Astrocyte (in vitro differentiated cells and primary cell): ENCODE measurements at regions not wholly inside any gene's neighbourhood (a gene's known extent, or its start where the extent isn't known, plus 50 kb on each side); places are given as distances from the start of the nearest gene placed in this dataset.

Experiments used
- DNase-seq: peaks from one replicate; pipeline ENCODE4 v3.0.0-alpha.2; 2010; ENCODE audit warnings: low read depth
- FAIRE-seq: peaks from 2 replicates; lab custom pipeline; 2011; peaks lifted over from hg19 to GRCh38; lab: Jason Lieb, UNC
- H2AFZ ChIP-seq: 2 replicates; pipeline ENCODE4 v1.6.0; 2012; ENCODE audit warnings: low read depth, low read length, inconsistent platforms
- H3K27ac ChIP-seq: 2 replicates; pipeline ENCODE4 v1.5.1; 2011; ENCODE audit warnings: low read depth, low read length, inconsistent platforms
- H3K27me3 ChIP-seq: 2 replicates; pipeline ENCODE4 v1.6.0; 2011; ENCODE audit warnings: low read length, inconsistent platforms; ENCODE audit not compliant: insufficient read depth
- H3K36me3 ChIP-seq: 2 replicates; pipeline ENCODE4 v1.5.1; 2011; ENCODE audit warnings: low read length, inconsistent platforms; ENCODE audit not compliant: insufficient read depth
- H3K4me1 ChIP-seq: 2 replicates; pipeline ENCODE4 v1.5.1; 2011; ENCODE audit warnings: low read length, inconsistent platforms; ENCODE audit not compliant: insufficient read depth
- H3K4me2 ChIP-seq: 2 replicates; pipeline ENCODE4 v1.6.0; 2012; ENCODE audit warnings: low read length, inconsistent platforms
- H3K4me3 ChIP-seq: 2 replicates; pipeline ENCODE4 v1.5.1; 2011; ENCODE audit warnings: low read depth, mild to moderate bottlenecking, low read length, inconsistent platforms; ENCODE audit not compliant: insufficient read depth
- H3K79me2 ChIP-seq: 2 replicates; pipeline ENCODE4 v1.6.0; 2012; ENCODE audit warnings: mild to moderate bottlenecking, low read length, inconsistent platforms; ENCODE audit not compliant: insufficient read depth
- H3K9ac ChIP-seq: 2 replicates; pipeline ENCODE4 v1.6.0; 2012; ENCODE audit warnings: mild to moderate bottlenecking, low read length, inconsistent platforms
- H3K9me3 ChIP-seq: 2 replicates; pipeline ENCODE4 v1.5.1; 2012; ENCODE audit warnings: low read depth, mild to moderate bottlenecking, low read length, inconsistent platforms; ENCODE audit not compliant: insufficient read depth
- H4K20me1 ChIP-seq: 2 replicates; pipeline ENCODE4 v1.6.0; 2012; ENCODE audit warnings: low read length, inconsistent platforms; ENCODE audit not compliant: insufficient read depth
- H3K27ac Mint-ChIP-seq: one replicate; pipeline ENCODE4 v1.8.0; 2021; ENCODE audit warnings: mild to moderate bottlenecking, mixed read lengths; ENCODE audit not compliant: unreplicated experiment
- H3K27me3 Mint-ChIP-seq: one replicate; pipeline ENCODE4 v1.8.0; 2021; ENCODE audit warnings: low read depth, mixed read lengths; ENCODE audit not compliant: unreplicated experiment
- H3K36me3 Mint-ChIP-seq: one replicate; pipeline ENCODE4 v1.8.0; 2021; ENCODE audit warnings: low read depth, mixed read lengths; ENCODE audit not compliant: unreplicated experiment
- H3K4me1 Mint-ChIP-seq: one replicate; pipeline ENCODE4 v1.8.0; 2021; ENCODE audit warnings: low read depth, mixed read lengths; ENCODE audit not compliant: unreplicated experiment
- H3K4me3 Mint-ChIP-seq: one replicate; pipeline ENCODE4 v1.8.0; 2021; ENCODE audit warnings: mild to moderate bottlenecking, moderate library complexity, mixed read lengths; ENCODE audit not compliant: unreplicated experiment
- H3K9me3 Mint-ChIP-seq: one replicate; pipeline ENCODE4 v1.8.0; 2021; ENCODE audit warnings: mild to moderate bottlenecking, mixed read lengths; ENCODE audit not compliant: unreplicated experiment
- CTCF ChIP-seq: IDR thresholded peaks from 2 replicates; pipeline ENCODE4 v1.5.1; 2011; ENCODE audit warnings: low read depth, mild to moderate bottlenecking, inconsistent platforms, low read length, moderate library complexity; ENCODE audit not compliant: insufficient read depth
- EZH2 ChIP-seq: IDR thresholded peaks from 2 replicates; pipeline ENCODE4 v1.6.1; 2012; ENCODE audit warnings: mild to moderate bottlenecking, low read length, inconsistent platforms; ENCODE audit not compliant: insufficient read depth

GRCh38 chr22:47564651-47565434 lies 802.4 kb downstream of the TBC1D22A start:
- peaks cover 21% of the 10 kb centered on the region for H3K9me3 ChIP-seq
- FAIRE-seq = no peak

GRCh38 chr22:47564158-47564450 lies 801.7 kb downstream of the TBC1D22A start:
- no peak overlapping the region for H3K4me3 Mint-ChIP-seq

More at GRCh38 chr22:47564651-47565434, 802.4 kb downstream of the TBC1D22A start:
- H3K4me3 ChIP-seq = no peak overlapping the region
- no peaks in the 10 kb centered on the region for H3K36me3 ChIP-seq
- H3K27ac Mint-ChIP-seq = no peak overlapping the region
- no peaks in the 10 kb centered on the region for H4K20me1 ChIP-seq
- no peaks in the 10 kb centered on the region for H3K27me3 ChIP-seq
- DNase-seq = no peak
- H3K27ac ChIP-seq = no peak overlapping the region
- peaks cover 2% of the 10 kb centered on the region for H3K36me3 Mint-ChIP-seq
- TF ChIP-seq CTCF (no peak), EZH2 (no peak)
- no peak overlapping the region for H3K4me3 Mint-ChIP-seq
- H3K79me2 ChIP-seq = no peaks in the 10 kb centered on the region
- no peaks in the 10 kb centered on the region for H3K4me1 ChIP-seq
- H2AFZ ChIP-seq = no peak overlapping the region
- no peaks in the 10 kb centered on the region for H3K4me1 Mint-ChIP-seq
- H3K9me3 Mint-ChIP-seq = peaks cover 16% of the 10 kb centered on the region
- H3K27me3 Mint-ChIP-seq = peaks cover 5% of the 10 kb centered on the region
- no peak overlapping the region for H3K4me2 ChIP-seq
- H3K9ac ChIP-seq = no peak overlapping the region

GRCh38 chr22:47563406-47564157 lies 801.1 kb downstream of the TBC1D22A start:
- TF ChIP-seq CTCF (no peak), EZH2 (no peak)
- H4K20me1 ChIP-seq = no peaks in the 10 kb centered on the region
- H3K4me3 ChIP-seq = no peak overlapping the region
- Mint-ChIP-seq H3K9me3 (peaks cover 15% of the 10 kb centered on the region), H3K27me3 (peaks cover 2% of the 10 kb centered on the region), H3K27ac (no peak overlapping the region), H3K36me3 (no peaks in the 10 kb centered on the region), H3K4me1 (no peaks in the 10 kb centered on the region), H3K4me3 (no peak overlapping the region)
- FAIRE-seq = no peak
- H3K9ac ChIP-seq = no peak overlapping the region
- no peaks in the 10 kb centered on the region for H3K36me3 ChIP-seq
- no peaks in the 10 kb centered on the region for H3K27me3 ChIP-seq
- no peaks in the 10 kb centered on the region for H3K4me1 ChIP-seq
- H3K79me2 ChIP-seq = no peaks in the 10 kb centered on the region
- no peak overlapping the region for H3K4me2 ChIP-seq
- H3K27ac ChIP-seq = no peak overlapping the region
- DNase-seq = no peak
- H2AFZ ChIP-seq = no peak overlapping the region
- H3K9me3 ChIP-seq = peaks cover 23% of the 10 kb centered on the region

More at GRCh38 chr22:47564158-47564450, 801.7 kb downstream of the TBC1D22A start:
- Histone ChIP-seq H3K4me3 (no peak overlapping the region), H3K27ac (no peak overlapping the region), H3K4me1 (no peaks in the 10 kb centered on the region), H3K4me2 (no peak overlapping the region), H3K36me3 (no peaks in the 10 kb centered on the region), H3K79me2 (no peaks in the 10 kb centered on the region), H3K27me3 (no peaks in the 10 kb centered on the region), H3K9ac (no peak overlapping the region), H2AFZ (no peak overlapping the region), H4K20me1 (no peaks in the 10 kb centered on the region), H3K9me3 (peaks cover 21% of the 10 kb centered on the region)
- FAIRE-seq (no peak), DNase-seq (no peak)
- H3K27me3 Mint-ChIP-seq = peaks cover 2% of the 10 kb centered on the region
- no peak overlapping the region for H3K27ac Mint-ChIP-seq
- TF ChIP-seq EZH2 = no peak
- peaks cover 14% of the 10 kb centered on the region for H3K9me3 Mint-ChIP-seq
- peaks cover 2% of the 10 kb centered on the region for H3K36me3 Mint-ChIP-seq
- no peaks in the 10 kb centered on the region for H3K4me1 Mint-ChIP-seq
